ENCODE measurements at regions not wholly inside any gene's neighbourhood (a gene's known extent, or its start where the extent isn't known, plus 50 kb on each side); places are given as distances from the start of the nearest gene placed in this dataset.

DNA sequence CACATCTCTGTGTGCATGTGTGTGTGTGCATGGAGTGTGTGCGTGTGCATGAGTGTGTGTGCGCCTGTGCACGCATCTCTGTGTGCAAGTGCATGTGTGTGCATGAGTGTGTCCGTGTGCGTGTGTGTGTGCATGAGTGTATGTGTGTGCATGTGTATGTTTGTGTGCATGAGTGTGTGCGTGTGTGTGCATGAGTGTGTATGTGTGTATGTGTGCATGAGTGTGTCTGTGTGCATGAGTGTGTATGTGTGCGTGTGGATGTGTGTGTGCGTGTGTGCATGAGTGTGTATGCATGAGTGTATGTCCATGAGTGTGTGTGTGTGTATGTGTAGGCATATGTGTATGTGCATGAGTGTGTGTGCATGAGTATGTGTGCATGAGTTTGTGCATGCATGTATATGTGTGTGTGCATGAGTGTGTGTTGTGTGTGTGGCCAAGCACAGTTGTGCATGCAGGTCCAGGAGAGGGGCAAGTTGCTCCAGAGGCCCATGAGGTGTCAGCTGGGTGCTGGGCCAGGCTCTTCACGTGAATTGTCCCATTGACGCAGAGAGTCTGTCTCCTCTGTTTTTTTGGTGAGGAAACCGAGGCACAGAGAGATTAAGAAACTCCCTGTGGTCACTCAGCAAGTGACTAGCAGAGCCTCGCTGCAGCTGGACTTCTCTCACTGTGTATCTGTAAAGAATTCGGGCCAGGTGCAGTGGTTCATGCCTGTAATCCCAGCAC is 75.5 kb downstream of the ASB1 start:
- FAIRE-seq (no peak), DNase-seq (ENCODE audit: insufficient read length, low spot score) (no peak)
- TF ChIP-seq, protein P1, sequence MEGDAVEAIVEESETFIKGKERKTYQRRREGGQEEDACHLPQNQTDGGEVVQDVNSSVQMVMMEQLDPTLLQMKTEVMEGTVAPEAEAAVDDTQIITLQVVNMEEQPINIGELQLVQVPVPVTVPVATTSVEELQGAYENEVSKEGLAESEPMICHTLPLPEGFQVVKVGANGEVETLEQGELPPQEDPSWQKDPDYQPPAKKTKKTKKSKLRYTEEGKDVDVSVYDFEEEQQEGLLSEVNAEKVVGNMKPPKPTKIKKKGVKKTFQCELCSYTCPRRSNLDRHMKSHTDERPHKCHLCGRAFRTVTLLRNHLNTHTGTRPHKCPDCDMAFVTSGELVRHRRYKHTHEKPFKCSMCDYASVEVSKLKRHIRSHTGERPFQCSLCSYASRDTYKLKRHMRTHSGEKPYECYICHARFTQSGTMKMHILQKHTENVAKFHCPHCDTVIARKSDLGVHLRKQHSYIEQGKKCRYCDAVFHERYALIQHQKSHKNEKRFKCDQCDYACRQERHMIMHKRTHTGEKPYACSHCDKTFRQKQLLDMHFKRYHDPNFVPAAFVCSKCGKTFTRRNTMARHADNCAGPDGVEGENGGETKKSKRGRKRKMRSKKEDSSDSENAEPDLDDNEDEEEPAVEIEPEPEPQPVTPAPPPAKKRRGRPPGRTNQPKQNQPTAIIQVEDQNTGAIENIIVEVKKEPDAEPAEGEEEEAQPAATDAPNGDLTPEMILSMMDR (IDR thresholded peaks at IDR 0.05; ENCODE audit: insufficient read depth, missing control alignments), result no peak

DNA sequence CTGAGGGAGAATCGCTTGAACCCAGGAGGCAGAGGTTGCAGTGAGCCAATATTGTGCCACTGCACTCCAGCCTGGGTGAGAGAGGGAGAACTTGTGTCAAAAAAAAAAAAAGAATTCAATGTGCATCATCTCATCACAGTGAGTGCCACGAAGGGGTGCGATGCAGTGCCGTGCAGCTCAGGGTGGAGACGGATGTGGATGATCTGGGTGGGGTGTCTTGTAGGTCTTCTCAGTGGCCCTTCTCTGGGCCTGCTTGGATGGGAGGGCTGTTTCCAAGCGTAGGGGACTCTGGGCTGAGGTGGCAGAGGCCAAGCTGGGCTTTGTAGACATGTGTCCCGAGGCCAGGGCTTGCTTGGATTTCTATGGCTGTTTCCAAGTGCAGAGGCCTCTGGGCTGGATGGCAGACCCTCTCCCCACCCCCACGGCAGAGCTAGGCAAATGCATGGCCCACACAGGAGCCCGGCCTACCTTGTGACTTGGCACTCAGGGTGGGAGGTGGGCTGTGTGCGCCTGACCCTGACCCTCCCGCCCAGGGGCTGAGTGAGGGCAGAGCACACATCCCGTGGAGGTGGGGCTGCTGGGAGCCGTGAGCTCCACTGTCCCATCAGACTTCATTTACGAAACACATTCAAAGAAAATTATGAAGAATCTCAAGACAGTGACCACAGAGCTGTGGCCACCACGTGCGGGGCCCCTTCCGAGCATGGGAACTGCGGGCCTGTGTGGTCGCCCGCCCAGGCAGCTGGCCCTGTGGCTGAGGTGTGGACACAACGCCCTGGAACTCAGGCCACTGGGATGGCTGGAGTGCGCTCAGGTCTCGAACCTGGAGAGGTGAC is 76.4 kb downstream of the ASB1 start:
- FAIRE-seq, result no peak
- DNase-seq (ENCODE audit: insufficient read length, low spot score), result no peak
- TF ChIP-seq, protein P1 (IDR thresholded peaks at IDR 0.05; ENCODE audit: insufficient read depth, missing control alignments), result no peak

DNA sequence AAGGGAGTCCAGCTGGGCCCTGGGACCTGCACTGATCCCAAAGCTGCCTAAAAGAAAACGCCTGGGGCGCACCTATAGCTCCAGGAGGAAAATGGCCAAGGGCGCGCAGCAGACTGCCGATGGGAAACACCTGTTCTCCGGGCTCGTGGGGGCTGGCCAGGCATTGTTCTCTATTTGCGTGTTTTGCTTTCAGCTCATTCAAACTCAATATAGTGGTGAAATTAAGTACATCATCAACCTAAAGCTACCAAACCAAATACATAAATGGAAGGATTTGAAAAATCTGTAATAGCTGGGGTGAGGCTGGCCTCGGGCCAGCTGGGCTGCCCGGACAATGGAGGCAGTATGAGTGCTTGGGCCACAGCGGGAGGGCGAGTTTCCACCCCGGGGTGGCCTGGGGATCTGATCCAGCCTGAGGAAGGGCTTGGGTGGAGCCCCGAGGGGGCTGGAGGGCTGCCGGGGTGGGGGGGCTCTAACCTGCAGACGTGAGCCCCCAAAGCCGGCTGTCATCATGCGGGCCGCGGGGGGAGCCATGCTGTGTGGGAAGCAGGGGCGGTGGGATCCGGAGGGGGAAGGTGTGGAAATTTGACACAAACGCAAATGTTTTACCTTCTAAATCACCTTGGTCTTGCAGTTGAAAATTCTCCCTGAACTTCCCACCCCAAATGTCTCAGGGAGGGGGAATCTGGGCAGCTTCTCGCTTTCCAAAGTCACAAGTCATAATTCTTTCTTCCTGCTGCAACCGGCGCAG is 77.6 kb downstream of the ASB1 start:
- TF ChIP-seq, protein P1 (IDR thresholded peaks at IDR 0.05; ENCODE audit: insufficient read depth, missing control alignments), result no peak
- FAIRE-seq (no peak), DNase-seq (ENCODE audit: insufficient read length, low spot score) (no peak)

DNA sequence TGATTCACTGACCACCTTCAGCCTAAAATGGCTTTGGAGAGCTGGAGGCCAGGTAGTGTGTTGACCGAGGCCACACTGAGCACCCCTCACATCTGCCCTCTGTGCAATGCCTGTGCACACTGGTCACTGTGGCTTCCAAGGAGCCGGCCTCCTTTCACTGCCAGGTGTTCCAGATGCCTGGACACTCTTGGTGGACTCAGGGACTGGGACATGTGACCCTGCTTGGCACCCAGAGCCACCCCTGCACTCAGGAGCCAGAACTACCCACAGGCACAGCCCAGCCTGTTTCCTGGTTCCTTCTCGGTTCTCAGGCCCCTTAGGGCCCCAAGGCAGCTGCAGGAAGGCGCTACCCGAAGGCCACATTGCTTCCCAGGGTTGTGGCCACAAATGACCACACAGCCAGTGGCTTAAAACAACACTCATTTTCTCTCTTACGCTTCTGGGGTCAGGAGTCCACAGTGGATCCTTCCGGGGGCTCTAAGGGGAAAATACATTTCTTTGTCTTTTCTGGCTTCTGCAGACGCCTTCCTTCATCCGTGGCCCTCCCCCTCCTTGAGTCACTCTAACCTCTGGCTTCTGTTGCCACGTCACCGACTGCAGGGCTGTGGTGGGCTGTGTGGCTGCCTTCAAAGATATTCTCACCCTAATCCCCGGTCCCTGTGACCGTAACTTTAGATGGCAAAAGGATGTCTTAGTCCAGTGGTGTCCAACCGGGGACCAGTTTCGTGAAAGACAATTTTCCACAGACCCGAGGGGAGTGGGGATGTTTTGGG is 78.6 kb downstream of the ASB1 start:
- TF ChIP-seq, protein P1 (IDR thresholded peaks at IDR 0.05; ENCODE audit: insufficient read depth, missing control alignments), result no peak
- FAIRE-seq, result no peak
- no peak for DNase-seq (ENCODE audit: insufficient read length, low spot score)

DNA sequence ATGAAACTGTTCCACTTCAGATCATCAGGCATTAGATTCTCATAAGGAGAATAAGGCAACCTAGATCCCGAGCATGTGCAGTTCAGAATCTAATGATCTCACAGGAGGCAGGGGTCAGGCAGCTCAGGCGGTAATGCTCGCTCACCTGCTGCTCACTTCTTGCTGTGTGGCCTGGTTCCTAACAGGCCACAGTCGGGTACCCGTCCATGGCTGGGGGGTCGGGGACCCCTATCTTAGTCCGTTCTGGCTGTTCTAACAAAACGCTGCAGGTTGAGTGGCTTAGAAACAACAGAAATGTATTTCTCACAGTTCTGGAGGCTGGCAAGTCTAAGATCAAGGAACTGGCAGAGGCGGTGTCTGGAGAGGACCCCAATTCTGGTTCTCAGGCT is 79.2 kb downstream of the ASB1 start:
- TF ChIP-seq, protein P1 (IDR thresholded peaks at IDR 0.05; ENCODE audit: insufficient read depth, missing control alignments), result no peak
- DNase-seq (ENCODE audit: insufficient read length, low spot score), result no peak

DNA sequence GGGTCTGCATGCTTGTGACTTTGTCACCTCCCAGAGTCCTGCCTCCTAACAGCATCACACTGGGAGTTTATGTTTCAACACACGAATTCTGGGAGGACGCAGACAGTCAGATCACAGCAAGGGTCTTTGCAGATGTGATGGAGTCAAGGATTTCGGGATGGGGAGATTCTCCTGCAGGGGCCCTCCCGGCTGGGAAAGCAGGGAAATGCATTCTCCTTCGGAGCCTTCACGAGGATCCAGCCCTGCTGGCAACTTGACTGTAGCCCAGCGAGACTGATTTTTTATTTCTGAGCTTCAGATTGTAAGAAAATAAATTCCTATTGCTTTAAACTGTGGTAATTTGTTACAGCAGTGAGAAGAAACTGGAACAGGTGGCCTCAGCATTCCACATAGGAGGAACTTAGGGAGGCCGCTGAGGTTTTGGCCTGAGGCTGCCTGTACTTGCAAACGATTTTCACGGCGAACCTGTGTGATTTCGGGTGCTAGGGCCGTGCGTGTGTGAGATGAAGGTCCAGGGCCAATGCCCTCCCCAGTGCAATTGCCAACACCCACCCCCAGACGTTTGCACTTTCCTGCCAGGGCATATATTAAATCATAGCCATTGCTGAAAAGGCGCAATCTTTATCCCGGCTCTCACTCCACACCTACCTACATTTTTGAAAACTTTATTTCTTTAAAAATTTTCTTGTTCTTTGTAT is 79.8 kb downstream of the ASB1 start:
- TF ChIP-seq, protein P1 (IDR thresholded peaks at IDR 0.05; ENCODE audit: insufficient read depth, missing control alignments), result no peak
- DNase-seq (ENCODE audit: insufficient read length, low spot score), result no peak
- FAIRE-seq, result no peak

More for the DNA sequence above, 79.2 kb downstream of the ASB1 start:
- FAIRE-seq, result no peak
